SK-N-SH (cell line): ENCODE measurements at regions not wholly inside any gene's neighbourhood (a gene's known extent, or its start where the extent isn't known, plus 50 kb on each side); places are given as distances from the start of the nearest gene placed in this dataset.

Source experiments
- CTCF ChIA-PET: fragments of 300-600, 350-600 bp; formaldehyde crosslinking; extraction: SDS; loops from one replicate; lab custom pipeline; 2021; lab: Yijun Ruan, JAX
- POLR2A ChIA-PET: fragments of 350-600 bp; sonication (Branson Sonifier 250); formaldehyde crosslinking; extraction: SDS; loops from one replicate; lab custom pipeline; 2020; ENCODE audit warnings: antibody characterized with exemption, inconsistent platforms; lab: Yijun Ruan, JAX
- DNase-seq: peaks from one replicate; pipeline ENCODE4 v3.0.0; 2012
- H2AFZ ChIP-seq: fragments of 200-600 bp; sonication (generic); 2 replicates; pipeline ENCODE4 v1.8.1; 2016; ENCODE audit warnings: antibody characterized with exemption, mild to moderate bottlenecking, low read depth
- H3F3A ChIP-seq: fragments of 200-600 bp; sonication (generic); replicated peaks from 2 replicates; pipeline ENCODE3; 2016; ENCODE audit warnings: antibody characterized with exemption, mild to moderate bottlenecking; ENCODE audit not compliant: insufficient read depth
- H3K27ac ChIP-seq, 2 experiments: fragments of 200-500 bp in 1 of 2; fragments of 200-600 bp in 1 of 2; sonication (Bioruptor generic) in 1 of 2; sonication (generic), shearing (Covaris generic) in 1 of 2; 2 replicates each; pipeline versions ENCODE4 v1.5.1 to v1.6.1; 2014 to 2016; ENCODE audit warnings: low read depth in 2 of 2, inconsistent platforms in 1 of 2, low read length in 1 of 2, mild to moderate bottlenecking in 1 of 2, mixed read lengths in 1 of 2
- H3K27me3 ChIP-seq: fragments of 200-600 bp; sonication (generic), shearing (Covaris generic); 2 replicates; pipeline ENCODE4 v1.6.1; 2016; ENCODE audit warnings: mixed run types; ENCODE audit not compliant: insufficient read depth
- H3K36me3 ChIP-seq, 2 experiments: fragments of 200-500 bp in 1 of 2; fragments of 200-600 bp in 1 of 2; sonication (Bioruptor generic) in 1 of 2; sonication (generic) in 1 of 2; replicated peaks in 1 of 2; 2 replicates each; pipeline versions ENCODE3 to v1.5.1; 2014 to 2016; ENCODE audit warnings: low read length in 1 of 2, mild to moderate bottlenecking in 1 of 2; ENCODE audit not compliant: insufficient read depth in 2 of 2, control insufficient read depth in 1 of 2
- H3K4me1 ChIP-seq, 2 experiments: fragments of 200-500 bp in 1 of 2; fragments of 200-600 bp in 1 of 2; sonication (Bioruptor generic) in 1 of 2; sonication (generic), shearing (Covaris generic) in 1 of 2; 2 replicates each; pipeline versions ENCODE4 v1.5.1 to v1.6.1; 2014 to 2016; ENCODE audit warnings: low read depth in 1 of 2, low read length in 1 of 2, mixed run types in 1 of 2; ENCODE audit not compliant: insufficient read depth in 2 of 2, control insufficient read depth in 1 of 2
- H3K4me2 ChIP-seq: fragments of 200-600 bp; sonication (generic), shearing (Covaris generic); 2 replicates; pipeline ENCODE4 v1.6.1; 2017; ENCODE audit warnings: mixed run types
- H3K4me3 ChIP-seq, 2 experiments: fragments of 200-500 bp in 1 of 2; fragments of 200-600 bp in 1 of 2; sonication (Bioruptor generic) in 1 of 2; sonication (generic), shearing (Covaris generic) in 1 of 2; 2 replicates each; pipeline versions ENCODE4 v1.5.1 to v1.8.1; 2014 to 2016; ENCODE audit warnings: low read depth in 2 of 2, inconsistent platforms in 1 of 2, low read length in 1 of 2, mild to moderate bottlenecking in 1 of 2, mixed read lengths in 1 of 2, moderate library complexity in 1 of 2
- H3K79me2 ChIP-seq: fragments of 200-600 bp; sonication (generic); 2 replicates; pipeline ENCODE4 v1.8.1; 2017; ENCODE audit warnings: mild to moderate bottlenecking; ENCODE audit not compliant: insufficient read depth
- H3K9ac ChIP-seq: fragments of 200-600 bp; sonication (generic); 2 replicates; pipeline ENCODE4 v1.6.1; 2017; ENCODE audit warnings: mixed run types
- H3K9me2 ChIP-seq: fragments of 200-600 bp; sonication (generic); 2 replicates; pipeline ENCODE4 v1.6.1; 2017; ENCODE audit warnings: mixed run types
- H3K9me3 ChIP-seq: fragments of 200-600 bp; sonication (generic); 2 replicates; pipeline ENCODE4 v1.6.1; 2017; ENCODE audit warnings: mixed run types, mild to moderate bottlenecking, moderate library complexity
- H4K20me1 ChIP-seq: fragments of 200-600 bp; sonication (generic); 2 replicates; pipeline ENCODE4 v1.6.1; 2017; ENCODE audit warnings: mild to moderate bottlenecking, mixed run types; ENCODE audit not compliant: insufficient read depth
- CTCF ChIP-seq: fragments of 200-600 bp; sonication (generic); IDR thresholded peaks from 2 replicates; pipeline ENCODE4 v1.6.1; 2017; ENCODE audit warnings: antibody characterized with exemption, mild to moderate bottlenecking, moderate library complexity
- ELF1 ChIP-seq: IDR thresholded peaks from 2 replicates; pipeline ENCODE4 v1.4.0; 2012
- EZH2phosphoT487 ChIP-seq: fragments of 200-600 bp; sonication (generic); IDR thresholded peaks from 2 replicates; pipeline ENCODE4 v1.6.1; 2017; ENCODE audit warnings: low read depth, mixed run types, mild to moderate bottlenecking, antibody characterized with exemption, moderate library complexity, borderline replicate concordance
- FOSL2 ChIP-seq: IDR thresholded peaks from 2 replicates; pipeline ENCODE4 v1.4.0; 2012; ENCODE audit warnings: low read depth, mild to moderate bottlenecking, moderate library complexity, borderline replicate concordance
- GATA2 ChIP-seq: sonication (generic); formaldehyde crosslinking; IDR thresholded peaks from 2 replicates; pipeline ENCODE4 v1.5.0; 2020; ENCODE audit warnings: mild to moderate bottlenecking, missing genetic modification reagents
- JUND ChIP-seq: IDR thresholded peaks from 2 replicates; pipeline ENCODE4 v1.4.0; 2012
- MXI1 ChIP-seq: IDR thresholded peaks from 2 replicates; pipeline ENCODE4 v1.6.1; 2012; ENCODE audit warnings: mild to moderate bottlenecking, low read depth, low read length, improper control_type of control experiment
- NRF1 ChIP-seq: IDR thresholded peaks from 2 replicates; pipeline ENCODE4 v1.6.1; 2012; ENCODE audit warnings: low read depth, mild to moderate bottlenecking, low read length
- PBX3 ChIP-seq: IDR thresholded peaks from 2 replicates; pipeline ENCODE4; 2012
- RAD21 ChIP-seq: IDR thresholded peaks from 2 replicates; pipeline ENCODE4 v1.6.1; 2012; ENCODE audit warnings: mild to moderate bottlenecking, low read length
- REST ChIP-seq: IDR thresholded peaks from 2 replicates; pipeline ENCODE4 v1.6.1; 2012; ENCODE audit warnings: mild to moderate bottlenecking, low read depth, low read length, moderate library complexity
- RFX5 ChIP-seq: IDR thresholded peaks from 2 replicates; pipeline ENCODE4 v1.6.1; 2012; ENCODE audit warnings: mild to moderate bottlenecking, improper control_type of control experiment, low read length
- RXRA ChIP-seq: IDR thresholded peaks from 2 replicates; pipeline ENCODE4 v1.4.0; 2012; ENCODE audit warnings: low read depth, mild to moderate bottlenecking, borderline replicate concordance
- SIN3A ChIP-seq: IDR thresholded peaks from 2 replicates; pipeline ENCODE4 v1.6.1; 2012; ENCODE audit warnings: low read depth, mild to moderate bottlenecking, low read length, moderate library complexity, borderline replicate concordance
- TAF1 ChIP-seq: IDR thresholded peaks from 2 replicates; pipeline ENCODE4 v1.6.1; 2012; ENCODE audit warnings: low read depth, mild to moderate bottlenecking, low read length, moderate library complexity, borderline replicate concordance
- TCF12 ChIP-seq: IDR thresholded peaks from 2 replicates; pipeline ENCODE4 v1.4.0; 2012
- TEAD4 ChIP-seq: IDR thresholded peaks from 2 replicates; pipeline ENCODE4 v1.4.0; 2012; ENCODE audit warnings: mild to moderate bottlenecking, borderline replicate concordance; ENCODE audit not compliant: insufficient read depth
- YY1 ChIP-seq: IDR thresholded peaks from 2 replicates; pipeline ENCODE4 v1.4.0; 2012; ENCODE audit warnings: low read depth, mild to moderate bottlenecking
- TF ChIP-seq, protein P1 (sequence below): fragments of 150-350 bp; IDR thresholded peaks from 2 replicates; pipeline ENCODE4 v1.6.1; 2017; ENCODE audit warnings: antibody characterized with exemption, low read length, low read depth, borderline replicate concordance

DNA sequence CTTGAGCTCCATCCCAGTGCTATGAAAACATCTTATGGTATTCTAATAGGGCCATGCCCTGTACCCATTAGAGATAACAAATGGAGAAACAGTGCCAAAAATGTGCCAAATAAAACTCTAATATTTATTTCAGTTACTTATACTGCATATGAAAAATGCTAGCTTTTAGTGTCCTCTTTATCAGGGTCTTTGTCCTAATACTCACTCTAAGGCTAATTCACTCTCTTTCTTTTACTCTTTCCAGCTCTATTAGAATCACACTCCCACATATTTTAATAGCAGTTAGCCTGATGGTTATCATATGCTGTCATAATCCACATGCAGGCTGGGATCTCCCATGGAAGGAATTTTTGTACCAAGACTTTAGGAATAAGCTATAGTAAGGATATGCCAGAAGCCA, 408.4 kb downstream of the ETV1 start:
- TF ChIP-seq ELF1 (no peak), TCF12 (no peak), MXI1 (no peak), CTCF (no peak), RFX5 (no peak), YY1 (no peak), EZH2phosphoT487 (no peak), TEAD4 (no peak), PBX3 (no peak), REST (no peak), GATA2 (no peak), JUND (no peak), FOSL2 (no peak), NRF1 (no peak), SIN3A (no peak), TAF1 (no peak), RXRA (no peak), RAD21 (no peak)
- TF ChIP-seq, protein P1, sequence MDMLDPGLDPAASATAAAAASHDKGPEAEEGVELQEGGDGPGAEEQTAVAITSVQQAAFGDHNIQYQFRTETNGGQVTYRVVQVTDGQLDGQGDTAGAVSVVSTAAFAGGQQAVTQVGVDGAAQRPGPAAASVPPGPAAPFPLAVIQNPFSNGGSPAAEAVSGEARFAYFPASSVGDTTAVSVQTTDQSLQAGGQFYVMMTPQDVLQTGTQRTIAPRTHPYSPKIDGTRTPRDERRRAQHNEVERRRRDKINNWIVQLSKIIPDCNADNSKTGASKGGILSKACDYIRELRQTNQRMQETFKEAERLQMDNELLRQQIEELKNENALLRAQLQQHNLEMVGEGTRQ = no peak
- Histone ChIP-seq H3K9ac (no peak overlapping the region), H3K4me3 (no peak overlapping the region), H3K4me1 (no peaks in the 10 kb centered on the region; a peak in 1 of 4 replicates), H3K4me2 (no peak overlapping the region), H3K27ac (no peak overlapping the region), H2AFZ (no peak overlapping the region), H3K36me3 (no peaks in the 10 kb centered on the region), H4K20me1 (no peaks in the 10 kb centered on the region), H3K79me2 (no peaks in the 10 kb centered on the region), H3K9me3 (no peaks in the 10 kb centered on the region), H3F3A (no peaks in the 10 kb centered on the region), H3K27me3 (no peaks in the 10 kb centered on the region), H3K9me2 (no peaks in the 10 kb centered on the region)
- DNase-seq = no peak
- POLR2A ChIA-PET = no interaction called here
- CTCF ChIA-PET = no interaction called here
